ENCODE measurements at regions not wholly inside any gene's neighbourhood (a gene's known extent, or its start where the extent isn't known, plus 50 kb on each side); places are given as distances from the start of the nearest gene placed in this dataset.

DNA sequence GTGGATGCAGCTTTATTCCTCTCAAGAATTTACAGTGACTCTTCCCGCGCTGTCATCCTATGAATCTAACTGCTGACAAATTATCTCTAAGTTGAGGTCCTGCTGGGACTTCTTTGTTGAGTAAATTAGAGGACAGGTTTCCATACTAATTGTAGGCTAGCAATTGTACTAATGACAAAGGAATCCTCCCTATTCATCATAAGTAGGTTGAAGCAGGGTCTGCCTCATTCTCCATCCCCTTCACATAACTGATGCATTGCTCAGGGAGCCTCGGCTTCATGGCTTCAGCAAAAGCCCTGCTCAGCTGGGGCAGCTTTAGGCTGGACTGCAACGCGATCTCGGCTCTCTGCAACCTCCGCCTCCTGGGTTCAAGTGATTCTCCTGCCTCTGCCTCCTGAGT, 83.1 kb upstream of the IRX6 start:
- Histone ChIP-seq H2AFZ (no peak overlapping the region), H3K9me3 (ENCODE audit: insufficient read depth, low read depth) (no peaks in the 10 kb centered on the region), H3F3A (ENCODE audit: insufficient read depth, low read depth) (no peaks in the 10 kb centered on the region), H3K4me2 (no peak overlapping the region), H3K27me3 (ENCODE audit: insufficient read depth, low read depth) (peaks cover 7% of the 10 kb centered on the region; the same call in 1 of the 2 replicates), H3K4me1 (replicated peaks; ENCODE audit: insufficient read depth) (no peaks in the 10 kb centered on the region), H3K36me3 (ENCODE audit: low read depth) (no peaks in the 10 kb centered on the region), H3K27ac (no peak overlapping the region), H4K20me1 (ENCODE audit: insufficient read depth) (no peaks in the 10 kb centered on the region), H3K4me3 (no peak overlapping the region), H3K9me2 (ENCODE audit: insufficient read depth) (no peaks in the 10 kb centered on the region), H3K79me2 (ENCODE audit: low read depth) (no peaks in the 10 kb centered on the region)
- no TSS peak for BruUV-seq (replicated peaks)
- no peak for DNase-seq
- ChIA-PET CTCF (no interaction called here), POLR2A (ENCODE audit: unreplicated experiment) (no interaction called here)
- intact Hi-C loops (cut with micrococcal nuclease; ENCODE audit: unreplicated experiment): no loop called here
- TF ChIP-seq, protein P1, sequence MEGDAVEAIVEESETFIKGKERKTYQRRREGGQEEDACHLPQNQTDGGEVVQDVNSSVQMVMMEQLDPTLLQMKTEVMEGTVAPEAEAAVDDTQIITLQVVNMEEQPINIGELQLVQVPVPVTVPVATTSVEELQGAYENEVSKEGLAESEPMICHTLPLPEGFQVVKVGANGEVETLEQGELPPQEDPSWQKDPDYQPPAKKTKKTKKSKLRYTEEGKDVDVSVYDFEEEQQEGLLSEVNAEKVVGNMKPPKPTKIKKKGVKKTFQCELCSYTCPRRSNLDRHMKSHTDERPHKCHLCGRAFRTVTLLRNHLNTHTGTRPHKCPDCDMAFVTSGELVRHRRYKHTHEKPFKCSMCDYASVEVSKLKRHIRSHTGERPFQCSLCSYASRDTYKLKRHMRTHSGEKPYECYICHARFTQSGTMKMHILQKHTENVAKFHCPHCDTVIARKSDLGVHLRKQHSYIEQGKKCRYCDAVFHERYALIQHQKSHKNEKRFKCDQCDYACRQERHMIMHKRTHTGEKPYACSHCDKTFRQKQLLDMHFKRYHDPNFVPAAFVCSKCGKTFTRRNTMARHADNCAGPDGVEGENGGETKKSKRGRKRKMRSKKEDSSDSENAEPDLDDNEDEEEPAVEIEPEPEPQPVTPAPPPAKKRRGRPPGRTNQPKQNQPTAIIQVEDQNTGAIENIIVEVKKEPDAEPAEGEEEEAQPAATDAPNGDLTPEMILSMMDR (conservative IDR thresholded peaks at IDR 0.05): no peak
- TF ChIP-seq EZH2 (IDR thresholded peaks at IDR 0.05; ENCODE audit: low read depth): no peak

DNA sequence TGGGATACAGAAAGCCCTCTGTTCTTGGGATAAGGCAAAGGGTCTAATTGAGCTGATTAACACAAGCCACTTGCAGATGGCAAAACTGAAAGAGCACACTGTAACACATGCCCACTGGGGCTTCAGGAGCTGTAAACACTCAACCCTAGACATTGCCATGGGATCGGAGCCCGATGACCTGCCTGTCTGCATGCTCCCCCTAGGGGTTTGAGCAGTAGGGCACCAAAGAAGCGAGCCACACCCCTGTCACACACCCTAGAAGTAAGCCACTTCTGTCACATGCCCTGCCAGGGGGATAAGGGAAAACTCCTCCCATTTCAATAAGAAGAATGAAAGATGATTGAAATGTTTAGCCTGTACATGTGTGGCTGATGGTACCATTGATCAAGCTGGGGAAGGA, 81.3 kb upstream of the IRX6 start:
- Histone ChIP-seq H3K4me3 (no peak overlapping the region), H3K9me3 (ENCODE audit: insufficient read depth, low read depth) (no peaks in the 10 kb centered on the region), H3F3A (ENCODE audit: insufficient read depth, low read depth) (no peaks in the 10 kb centered on the region), H3K79me2 (ENCODE audit: low read depth) (no peaks in the 10 kb centered on the region), H3K4me1 (replicated peaks; ENCODE audit: insufficient read depth) (no peaks in the 10 kb centered on the region), H3K36me3 (ENCODE audit: low read depth) (no peaks in the 10 kb centered on the region), H3K27ac (no peak overlapping the region), H4K20me1 (ENCODE audit: insufficient read depth) (no peaks in the 10 kb centered on the region), H3K9me2 (ENCODE audit: insufficient read depth) (no peaks in the 10 kb centered on the region), H3K27me3 (ENCODE audit: insufficient read depth, low read depth) (peaks cover 7% of the 10 kb centered on the region; the same call in 1 of the 2 replicates), H3K4me2 (no peak overlapping the region), H2AFZ (no peak overlapping the region)
- no peak for TF ChIP-seq EZH2 (IDR thresholded peaks at IDR 0.05; ENCODE audit: low read depth)
- TF ChIP-seq, protein P1 (conservative IDR thresholded peaks at IDR 0.05): no peak
- POLR2A ChIA-PET (ENCODE audit: unreplicated experiment): no interaction called here
- CTCF ChIA-PET: no interaction called here
- BruUV-seq (replicated peaks): no TSS peak
- intact Hi-C loops (cut with micrococcal nuclease; ENCODE audit: unreplicated experiment): no loop called here
- DNase-seq: no peak

DNA sequence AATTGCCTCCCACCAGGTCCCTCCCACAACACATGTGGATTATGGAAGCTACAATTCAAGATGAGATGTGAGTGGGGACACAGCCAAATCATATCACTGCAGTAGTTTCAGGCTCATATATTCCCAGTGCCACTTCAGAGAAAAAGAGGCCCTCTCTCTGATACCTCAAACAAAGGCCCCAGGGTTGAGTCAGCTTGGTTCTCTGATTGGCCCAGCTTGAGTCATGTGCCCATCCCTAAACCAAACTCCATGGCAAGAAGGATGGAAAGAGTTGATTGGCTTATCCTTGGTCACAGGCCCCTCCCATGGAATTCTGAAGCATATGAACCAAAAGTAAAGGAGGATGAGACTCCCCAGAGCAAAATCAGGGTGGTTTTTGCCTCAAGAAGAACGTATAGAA, 75.9 kb upstream of the IRX6 start:
- H3K4me2 ChIP-seq: no peak overlapping the region
- ChIA-PET CTCF (no interaction called here), POLR2A (ENCODE audit: unreplicated experiment) (no interaction called here)
- no peaks in the 10 kb centered on the region for H4K20me1 ChIP-seq (ENCODE audit: insufficient read depth)
- TF ChIP-seq, protein P1 (conservative IDR thresholded peaks at IDR 0.05): no peak
- no peak for TF ChIP-seq EZH2 (IDR thresholded peaks at IDR 0.05; ENCODE audit: low read depth)
- H3K27ac ChIP-seq: no peak overlapping the region
- H2AFZ ChIP-seq: no peak overlapping the region
- no peaks in the 10 kb centered on the region for H3K79me2 ChIP-seq (ENCODE audit: low read depth)
- no peaks in the 10 kb centered on the region for H3K36me3 ChIP-seq (ENCODE audit: low read depth)
- BruUV-seq (replicated peaks): no TSS peak
- no peak overlapping the region for H3K4me3 ChIP-seq
- H3K9me2 ChIP-seq (ENCODE audit: insufficient read depth): no peaks in the 10 kb centered on the region
- no peak for DNase-seq
- intact Hi-C loops (cut with micrococcal nuclease; ENCODE audit: unreplicated experiment): no loop called here
- H3F3A ChIP-seq (ENCODE audit: insufficient read depth, low read depth): no peaks in the 10 kb centered on the region
- no peaks in the 10 kb centered on the region for H3K4me1 ChIP-seq (replicated peaks; ENCODE audit: insufficient read depth)
- no peaks in the 10 kb centered on the region for H3K9me3 ChIP-seq (ENCODE audit: insufficient read depth, low read depth)
- no peaks in the 10 kb centered on the region for H3K27me3 ChIP-seq (ENCODE audit: insufficient read depth, low read depth)
